AG10803 (cell line): ENCODE measurements at regions not wholly inside any gene's neighbourhood (a gene's known extent, or its start where the extent isn't known, plus 50 kb on each side); places are given as distances from the start of the nearest gene placed in this dataset.
A peak's percentile ranks its signal among the peaks of the same experiment; 100 is the strongest.

Experiments used
- DNase-seq: peaks from one replicate; pipeline ENCODE4 v3.0.0; 2010; ENCODE audit warnings: low read depth
- H3K4me3 ChIP-seq: 2 replicates; pipeline ENCODE4 v1.5.1; 2011; ENCODE audit warnings: mild to moderate bottlenecking, low read length, control low read depth
- CTCF ChIP-seq: conservative IDR thresholded peaks from 2 replicates; pipeline ENCODE4 v1.5.1; 2011; ENCODE audit warnings: mild to moderate bottlenecking, low read length, control low read depth, inconsistent platforms

GRCh38 chr5:135714126-135714894, 120.2 kb upstream of the SLC25A48 start:
- peak; percentile 81 for DNase-seq
- TF ChIP-seq CTCF, result no peak
- H3K4me3 ChIP-seq, result no peak overlapping the region

GRCh38 chr5:135713161-135713915, 121.1 kb upstream of the SLC25A48 start:
- peak; percentile 9 for DNase-seq
- H3K4me3 ChIP-seq, result no peak overlapping the region
- no peak for TF ChIP-seq CTCF

- DNase-seq, result no peak
- no peak overlapping the region for H3K4me3 ChIP-seq
- no peak for TF ChIP-seq CTCF
Observed at GRCh38 chr5:135711911-135712310, 122.6 kb upstream of the SLC25A48 start.

- H3K4me3 ChIP-seq, result no peak overlapping the region
- DNase-seq, result peak; percentile 6
- no peak for TF ChIP-seq CTCF
Observed at GRCh38 chr5:135710045-135710675, 124.3 kb upstream of the SLC25A48 start.

- no peak for TF ChIP-seq CTCF
- no peak for DNase-seq
- no peak overlapping the region for H3K4me3 ChIP-seq
Observed at GRCh38 chr5:135709208-135709575, 125.3 kb upstream of the SLC25A48 start.

GRCh38 chr5:135708481-135709207, 125.8 kb upstream of the SLC25A48 start:
- no peak for DNase-seq
- TF ChIP-seq CTCF, result no peak
- H3K4me3 ChIP-seq, result no peak overlapping the region
